HG02623 (cell line): ENCODE measurements at regions not wholly inside any gene's neighbourhood (a gene's known extent, or its start where the extent isn't known, plus 50 kb on each side); places are given as distances from the start of the nearest gene placed in this dataset.
"Not testable (repeated sequence)": the region's sequence is repeated elsewhere in the genome, so short reads cannot be mapped to it uniquely, and the experiment has no call there.

Experiments used
- ATAC-seq: cut with Tn5 transposase; IDR thresholded peaks from one replicate; pipeline ENCODE4 v1.9.1; 2021; ENCODE audit warnings: moderate library complexity; ENCODE audit not compliant: unreplicated experiment

- ATAC-seq, result no peak
Observed at GRCh38 chr13:80825276-80825675, 484.4 kb upstream of the SPRY2 start.

DNA sequence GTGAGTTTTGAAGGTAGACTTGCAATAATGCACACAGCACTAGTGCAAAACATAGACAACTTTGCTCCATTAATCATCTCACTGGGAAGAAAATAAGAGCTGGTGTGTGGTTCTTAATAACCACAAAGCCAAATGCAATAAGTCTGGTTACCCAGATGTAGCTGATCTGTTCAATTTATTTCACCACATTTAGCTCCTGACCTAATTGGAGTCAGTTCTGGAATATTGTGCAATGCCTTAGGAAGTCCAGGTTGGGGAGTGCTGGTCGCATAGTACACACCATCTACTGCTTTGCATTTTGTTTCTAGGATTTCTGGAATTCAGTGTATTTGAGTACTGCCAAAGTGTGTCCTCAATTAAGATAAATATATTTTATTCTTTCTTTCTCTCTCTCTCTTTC lies 483.3 kb upstream of the SPRY2 start:
- ATAC-seq, result no peak

- no peak for ATAC-seq
Observed at GRCh38 chr13:80823472-80823871, 482.5 kb upstream of the SPRY2 start.

DNA sequence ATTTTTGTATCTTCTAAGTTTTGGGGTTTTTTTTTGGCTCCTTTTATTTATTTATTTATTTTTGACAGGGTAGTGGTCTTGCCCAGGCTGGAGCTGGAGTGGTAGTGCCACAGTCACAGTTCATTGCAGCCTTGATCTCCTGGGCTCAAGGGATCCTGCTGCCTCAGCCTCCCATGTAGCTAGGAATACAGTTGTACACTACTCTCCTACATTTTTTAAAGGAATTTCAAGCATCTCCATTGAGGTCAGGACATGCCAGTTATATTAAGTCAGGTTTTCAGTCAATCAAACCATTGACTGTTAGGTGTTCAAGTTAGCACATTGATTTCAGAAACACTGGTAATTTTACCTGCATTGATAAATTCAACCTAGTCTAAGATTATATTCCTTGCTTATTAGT lies 480.5 kb upstream of the SPRY2 start:
- no peak for ATAC-seq

DNA sequence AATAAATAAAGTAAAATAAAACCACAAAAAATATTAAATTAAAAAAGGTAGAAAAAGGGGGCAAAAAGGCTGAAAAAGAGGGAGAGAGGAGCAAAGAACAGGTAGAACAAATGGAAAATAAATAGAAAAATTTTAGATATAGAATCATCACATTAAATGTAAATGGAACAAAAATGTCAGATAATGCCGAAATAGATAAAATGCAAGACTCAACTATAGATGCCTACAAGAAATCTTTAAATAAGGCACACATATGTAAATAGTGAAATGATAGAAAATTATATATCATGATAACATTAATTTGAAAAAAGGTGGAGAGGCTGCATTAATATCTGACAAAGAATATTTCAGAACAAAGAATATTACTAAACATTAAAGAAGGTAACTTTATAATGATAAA lies 477.1 kb upstream of the SPRY2 start:
- no peak for ATAC-seq

- ATAC-seq, result no peak
Observed at GRCh38 chr13:80814541-80814940, 473.6 kb upstream of the SPRY2 start.

GRCh38 chr13:80810294-80810693 lies 469.4 kb upstream of the SPRY2 start:
- not testable (repeated sequence) for ATAC-seq

DNA sequence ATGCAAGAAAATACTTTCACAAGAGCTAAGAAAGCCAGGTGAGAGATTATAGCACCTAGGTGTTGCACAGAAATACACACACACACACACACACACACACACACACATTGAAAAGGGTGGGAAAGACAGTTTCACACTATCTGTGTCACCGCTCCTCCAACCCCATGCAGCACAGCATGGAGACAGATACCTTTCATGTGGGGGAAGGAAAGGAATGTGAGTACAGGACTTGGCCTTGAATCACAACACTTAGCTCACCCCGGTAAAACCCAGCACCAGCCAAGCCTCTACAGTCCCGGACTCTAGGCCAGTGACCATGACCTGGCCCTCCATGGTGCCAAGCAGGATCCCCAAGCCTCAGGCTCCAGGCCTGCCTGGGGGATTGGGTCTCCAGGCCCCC lies 462.0 kb upstream of the SPRY2 start:
- ATAC-seq, result no peak

- ATAC-seq, result no peak
Observed at GRCh38 chr13:80798576-80799133, 457.7 kb upstream of the SPRY2 start.

DNA sequence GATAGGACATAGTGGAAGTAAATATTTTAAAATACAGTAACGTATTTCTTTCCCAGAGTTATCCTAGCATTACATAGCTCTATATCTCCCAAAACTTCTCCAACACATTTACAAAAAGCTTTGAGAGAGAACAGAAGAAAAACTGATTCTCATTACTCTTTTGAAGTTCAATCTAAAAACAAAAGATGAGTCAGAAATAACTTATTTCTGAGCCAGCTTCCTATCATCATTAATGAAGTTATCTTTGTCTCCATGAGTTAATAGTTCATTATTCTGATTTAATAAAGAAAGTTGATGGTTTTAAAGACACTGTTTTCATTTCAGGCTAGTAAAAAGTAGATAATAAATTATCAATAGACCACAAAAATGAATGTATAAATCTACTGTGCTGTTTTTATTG lies 446.7 kb upstream of the SPRY2 start:
- no peak for ATAC-seq

- ATAC-seq, result no peak
Observed at GRCh38 chr13:80783926-80784565, 443.1 kb upstream of the SPRY2 start.

DNA sequence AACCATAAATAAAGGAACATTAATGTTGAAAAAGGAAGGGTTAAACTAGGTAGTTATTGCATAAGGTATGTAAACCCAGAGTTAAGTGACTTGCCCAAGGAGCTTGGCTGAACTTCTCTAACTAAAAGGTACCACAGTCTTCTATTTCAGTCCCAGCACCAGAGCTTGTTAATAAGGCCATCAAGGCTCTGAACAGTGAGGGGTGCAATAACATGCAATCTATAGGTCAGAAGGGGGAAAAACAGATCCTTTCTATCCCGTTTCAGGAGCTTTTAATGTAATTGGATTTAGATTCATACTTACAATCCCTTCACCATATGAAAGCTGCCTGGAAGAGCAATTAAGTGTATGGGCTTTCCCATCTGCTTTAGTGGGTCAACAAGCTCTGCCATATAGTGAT lies 441.5 kb upstream of the SPRY2 start:
- no peak for ATAC-seq

DNA sequence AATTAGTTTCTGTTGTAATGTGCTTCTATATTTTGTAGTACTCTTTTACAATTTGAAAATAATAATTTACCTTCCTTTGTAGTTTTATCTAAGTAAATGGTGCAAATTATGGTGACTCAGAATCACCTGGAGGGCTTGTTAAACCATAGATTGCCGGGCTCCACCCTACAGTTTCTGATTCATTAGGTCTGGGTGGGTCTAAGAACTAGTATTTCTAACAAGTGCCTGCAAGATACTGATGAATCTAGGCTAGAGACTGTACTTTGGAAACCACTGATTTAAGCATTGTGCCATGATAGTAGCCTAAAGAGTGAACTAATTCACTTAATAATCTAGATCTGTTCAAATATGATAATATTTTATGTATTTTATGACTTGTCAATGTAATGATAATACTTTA lies 437.4 kb upstream of the SPRY2 start:
- ATAC-seq, result no peak

DNA sequence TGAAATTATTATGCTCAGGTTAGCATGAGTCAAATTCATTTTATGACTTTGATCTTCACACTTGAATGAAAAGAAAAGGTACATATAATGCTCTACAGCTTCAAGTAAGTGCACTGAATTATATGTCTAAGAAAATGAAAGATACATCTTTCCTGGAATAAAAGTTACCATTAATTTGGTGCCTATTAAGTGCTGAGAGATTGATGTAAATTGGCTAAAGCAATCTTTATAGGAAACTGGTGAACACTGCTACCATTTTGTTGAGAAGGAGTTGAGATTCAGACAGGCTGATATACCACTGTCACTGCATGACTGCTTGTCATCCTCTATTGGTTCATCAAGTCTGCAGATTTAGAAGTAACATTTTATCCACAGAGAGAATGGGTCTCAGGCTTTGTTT lies 416.8 kb upstream of the SPRY2 start:
- ATAC-seq, result no peak

GRCh38 chr13:80755910-80756309 lies 415.0 kb upstream of the SPRY2 start:
- no peak for ATAC-seq

- ATAC-seq, result no peak
Observed at GRCh38 chr13:80754441-80754840, 413.5 kb upstream of the SPRY2 start.

DNA sequence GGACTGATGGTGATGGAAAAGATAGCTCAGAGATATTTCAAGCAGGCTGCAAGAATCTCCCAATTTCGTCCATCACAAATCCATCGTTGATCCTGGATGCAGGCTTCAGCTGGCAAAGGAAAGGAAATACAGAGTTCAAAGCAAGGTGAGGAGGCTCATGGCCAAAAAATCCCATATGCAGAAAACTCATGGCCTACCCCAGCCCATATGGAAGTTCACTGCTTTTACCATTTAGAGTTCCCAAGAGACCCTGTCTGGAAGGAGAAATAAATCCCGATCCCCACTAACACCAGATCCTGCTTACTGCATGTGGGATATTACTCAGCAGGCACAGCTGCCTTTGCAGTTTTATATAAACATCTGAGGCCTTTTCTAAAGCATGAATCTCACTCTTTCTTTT lies 412.9 kb upstream of the SPRY2 start:
- no peak for ATAC-seq

GRCh38 chr13:80751854-80752253 lies 410.9 kb upstream of the SPRY2 start:
- ATAC-seq, result no peak

DNA sequence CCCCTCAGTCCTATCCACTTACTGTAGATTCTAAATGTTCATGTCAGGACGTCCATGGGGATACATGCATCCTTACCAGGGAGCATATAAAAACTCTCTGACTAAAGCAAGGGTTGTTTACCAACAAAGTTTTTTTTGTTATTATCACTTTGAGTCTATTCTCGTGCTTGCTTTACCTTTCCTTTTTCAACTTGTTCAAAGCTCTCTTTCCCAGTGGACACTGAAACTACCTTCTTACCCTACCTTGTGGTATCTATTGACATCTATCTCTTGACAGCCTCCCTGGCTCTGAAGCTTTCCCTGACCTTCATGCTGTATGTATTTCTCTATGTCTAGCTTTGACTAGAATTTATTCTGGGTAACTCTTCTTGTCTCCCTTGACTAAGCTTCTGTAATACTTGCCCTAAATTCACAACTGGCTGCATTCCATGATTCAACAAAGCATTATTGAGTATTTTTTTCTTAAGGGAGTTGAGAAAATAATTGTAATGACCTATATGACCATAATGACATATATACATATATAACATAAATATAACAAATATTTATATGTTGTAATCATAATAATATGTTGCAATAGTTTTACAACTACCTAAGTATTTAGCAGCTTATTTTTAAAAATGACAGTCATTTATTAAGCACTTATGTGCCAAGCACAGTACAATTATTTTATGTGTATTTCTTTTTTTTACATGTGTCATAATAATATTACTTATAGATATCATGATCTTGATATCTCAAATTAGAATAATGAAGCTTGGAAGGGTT lies 403.4 kb upstream of the SPRY2 start:
- no peak for ATAC-seq

GRCh38 chr13:80742033-80742432 lies 401.1 kb upstream of the SPRY2 start:
- ATAC-seq, result no peak

DNA sequence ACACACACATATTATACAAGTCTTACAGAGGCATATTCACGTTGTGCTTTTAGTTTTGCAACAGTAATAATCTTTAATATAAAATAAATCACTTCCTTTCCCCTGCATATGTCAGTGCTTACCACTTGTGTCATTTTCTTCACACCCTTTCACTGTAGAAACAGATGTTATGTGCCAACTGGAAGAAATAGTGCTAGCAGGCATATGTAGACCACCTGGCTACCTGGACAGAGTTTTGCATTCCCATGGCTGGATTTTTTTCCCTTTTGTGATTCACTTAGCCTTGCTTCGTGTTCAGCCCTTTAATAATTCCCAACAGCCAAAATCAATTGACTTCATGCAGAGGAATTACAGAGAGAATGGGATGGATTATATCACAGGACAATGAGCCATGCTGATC lies 399.1 kb upstream of the SPRY2 start:
- ATAC-seq, result no peak

- ATAC-seq, result no peak
Observed at GRCh38 chr13:80737513-80737912, 396.6 kb upstream of the SPRY2 start.
